SK-N-SH (cell line): ENCODE measurements at regions not wholly inside any gene's neighbourhood (a gene's known extent, or its start where the extent isn't known, plus 50 kb on each side); places are given as distances from the start of the nearest gene placed in this dataset.

Experiments
- CTCF ChIA-PET: fragments of 300-600, 350-600 bp; formaldehyde crosslinking; extraction: SDS; loops from one replicate; lab custom pipeline; 2021; lab: Yijun Ruan, JAX
- POLR2A ChIA-PET: fragments of 350-600 bp; sonication (Branson Sonifier 250); formaldehyde crosslinking; extraction: SDS; loops from one replicate; lab custom pipeline; 2020; ENCODE audit warnings: antibody characterized with exemption, inconsistent platforms; lab: Yijun Ruan, JAX
- DNase-seq: peaks from one replicate; pipeline ENCODE4 v3.0.0; 2012
- H2AFZ ChIP-seq: fragments of 200-600 bp; sonication (generic); 2 replicates; pipeline ENCODE4 v1.8.1; 2016; ENCODE audit warnings: antibody characterized with exemption, mild to moderate bottlenecking, low read depth
- H3F3A ChIP-seq: fragments of 200-600 bp; sonication (generic); replicated peaks from 2 replicates; pipeline ENCODE3; 2016; ENCODE audit warnings: antibody characterized with exemption, mild to moderate bottlenecking; ENCODE audit not compliant: insufficient read depth
- H3K27ac ChIP-seq, 2 experiments: fragments of 200-500 bp in 1 of 2; fragments of 200-600 bp in 1 of 2; sonication (Bioruptor generic) in 1 of 2; sonication (generic), shearing (Covaris generic) in 1 of 2; 2 replicates each; pipeline versions ENCODE4 v1.5.1 to v1.6.1; 2014 to 2016; ENCODE audit warnings: low read depth in 2 of 2, inconsistent platforms in 1 of 2, low read length in 1 of 2, mild to moderate bottlenecking in 1 of 2, mixed read lengths in 1 of 2
- H3K27me3 ChIP-seq: fragments of 200-600 bp; sonication (generic), shearing (Covaris generic); 2 replicates; pipeline ENCODE4 v1.6.1; 2016; ENCODE audit warnings: mixed run types; ENCODE audit not compliant: insufficient read depth
- H3K36me3 ChIP-seq, 2 experiments: fragments of 200-500 bp in 1 of 2; fragments of 200-600 bp in 1 of 2; sonication (Bioruptor generic) in 1 of 2; sonication (generic) in 1 of 2; replicated peaks in 1 of 2; 2 replicates each; pipeline versions ENCODE3 to v1.5.1; 2014 to 2016; ENCODE audit warnings: low read length in 1 of 2, mild to moderate bottlenecking in 1 of 2; ENCODE audit not compliant: insufficient read depth in 2 of 2, control insufficient read depth in 1 of 2
- H3K4me1 ChIP-seq, 2 experiments: fragments of 200-500 bp in 1 of 2; fragments of 200-600 bp in 1 of 2; sonication (Bioruptor generic) in 1 of 2; sonication (generic), shearing (Covaris generic) in 1 of 2; 2 replicates each; pipeline versions ENCODE4 v1.5.1 to v1.6.1; 2014 to 2016; ENCODE audit warnings: low read depth in 1 of 2, low read length in 1 of 2, mixed run types in 1 of 2; ENCODE audit not compliant: insufficient read depth in 2 of 2, control insufficient read depth in 1 of 2
- H3K4me2 ChIP-seq: fragments of 200-600 bp; sonication (generic), shearing (Covaris generic); 2 replicates; pipeline ENCODE4 v1.6.1; 2017; ENCODE audit warnings: mixed run types
- H3K4me3 ChIP-seq, 2 experiments: fragments of 200-500 bp in 1 of 2; fragments of 200-600 bp in 1 of 2; sonication (Bioruptor generic) in 1 of 2; sonication (generic), shearing (Covaris generic) in 1 of 2; 2 replicates each; pipeline versions ENCODE4 v1.5.1 to v1.8.1; 2014 to 2016; ENCODE audit warnings: low read depth in 2 of 2, inconsistent platforms in 1 of 2, low read length in 1 of 2, mild to moderate bottlenecking in 1 of 2, mixed read lengths in 1 of 2, moderate library complexity in 1 of 2
- H3K79me2 ChIP-seq: fragments of 200-600 bp; sonication (generic); 2 replicates; pipeline ENCODE4 v1.8.1; 2017; ENCODE audit warnings: mild to moderate bottlenecking; ENCODE audit not compliant: insufficient read depth
- H3K9ac ChIP-seq: fragments of 200-600 bp; sonication (generic); 2 replicates; pipeline ENCODE4 v1.6.1; 2017; ENCODE audit warnings: mixed run types
- H3K9me2 ChIP-seq: fragments of 200-600 bp; sonication (generic); 2 replicates; pipeline ENCODE4 v1.6.1; 2017; ENCODE audit warnings: mixed run types
- H3K9me3 ChIP-seq: fragments of 200-600 bp; sonication (generic); 2 replicates; pipeline ENCODE4 v1.6.1; 2017; ENCODE audit warnings: mixed run types, mild to moderate bottlenecking, moderate library complexity
- H4K20me1 ChIP-seq: fragments of 200-600 bp; sonication (generic); 2 replicates; pipeline ENCODE4 v1.6.1; 2017; ENCODE audit warnings: mild to moderate bottlenecking, mixed run types; ENCODE audit not compliant: insufficient read depth
- CHD2 ChIP-seq: fragments of 150-350 bp; IDR thresholded peaks from 2 replicates; pipeline ENCODE4 v1.6.1; 2018; ENCODE audit warnings: low read length; ENCODE audit not compliant: partially characterized antibody
- EP300 ChIP-seq, 2 experiments: IDR thresholded peaks; 2 replicates each; pipeline versions ENCODE4 v1.4.0 to v1.6.1; 2012; ENCODE audit warnings: borderline replicate concordance in 1 of 2, low read depth in 1 of 2, low read length in 1 of 2
- EZH2phosphoT487 ChIP-seq: fragments of 200-600 bp; sonication (generic); IDR thresholded peaks from 2 replicates; pipeline ENCODE4 v1.6.1; 2017; ENCODE audit warnings: low read depth, mixed run types, mild to moderate bottlenecking, antibody characterized with exemption, moderate library complexity, borderline replicate concordance
- FOSL2 ChIP-seq: IDR thresholded peaks from 2 replicates; pipeline ENCODE4 v1.4.0; 2012; ENCODE audit warnings: low read depth, mild to moderate bottlenecking, moderate library complexity, borderline replicate concordance
- FOXJ3 ChIP-seq: sonication (generic); formaldehyde crosslinking; IDR thresholded peaks from 2 replicates; pipeline ENCODE4 v1.5.1; 2020; ENCODE audit warnings: mild to moderate bottlenecking, missing genetic modification reagents
- FOXM1 ChIP-seq: IDR thresholded peaks from 2 replicates; pipeline ENCODE4 v1.4.0; 2012; ENCODE audit warnings: low read depth, mild to moderate bottlenecking
- MEF2A ChIP-seq: IDR thresholded peaks from 2 replicates; pipeline ENCODE4 v1.4.0; 2012; ENCODE audit warnings: low read depth, borderline replicate concordance
- MXI1 ChIP-seq: IDR thresholded peaks from 2 replicates; pipeline ENCODE4 v1.6.1; 2012; ENCODE audit warnings: mild to moderate bottlenecking, low read depth, low read length, improper control_type of control experiment
- NFIC ChIP-seq: IDR thresholded peaks from 2 replicates; pipeline ENCODE4 v1.4.0; 2012; ENCODE audit warnings: borderline replicate concordance
- RAD21 ChIP-seq: IDR thresholded peaks from 2 replicates; pipeline ENCODE4 v1.6.1; 2012; ENCODE audit warnings: mild to moderate bottlenecking, low read length
- SMC3 ChIP-seq: IDR thresholded peaks from 2 replicates; pipeline ENCODE4 v1.6.1; 2012; ENCODE audit warnings: low read depth, low read length, improper control_type of control experiment
- TEAD4 ChIP-seq: IDR thresholded peaks from 2 replicates; pipeline ENCODE4 v1.4.0; 2012; ENCODE audit warnings: mild to moderate bottlenecking, borderline replicate concordance; ENCODE audit not compliant: insufficient read depth
- YY1 ChIP-seq: IDR thresholded peaks from 2 replicates; pipeline ENCODE4 v1.4.0; 2012; ENCODE audit warnings: low read depth, mild to moderate bottlenecking
- WGBS: methylation state at CpG from one replicate; pipeline ENCODE4 v1.1.6; 2017; ENCODE audit warnings: low lambda C conversion rate; 5-methylcytosine and 5-hydroxymethylcytosine counted together
- TF ChIP-seq, protein P1 (sequence below): IDR thresholded peaks from 2 replicates; pipeline ENCODE4; 2012
- TF ChIP-seq, protein P2 (sequence below): IDR thresholded peaks from 2 replicates; pipeline ENCODE4 v1.4.0; 2012; ENCODE audit warnings: low read depth, borderline replicate concordance
- TF ChIP-seq, protein P3 (sequence below): fragments of 200-600 bp; sonication (generic); IDR thresholded peaks from 2 replicates; pipeline ENCODE4 v1.6.1; 2017; ENCODE audit warnings: antibody characterized with exemption, mild to moderate bottlenecking, moderate library complexity

GRCh38 chr2:173716458-173717052 lies 248.6 kb downstream of the SP3 start:
- ChIA-PET POLR2A (no interaction called here), CTCF (no interaction called here)
- Histone ChIP-seq H3K9me2 (no peaks in the 10 kb centered on the region), H3K27me3 (no peaks in the 10 kb centered on the region; the same call in 1 of the 2 replicates), H3K4me2 (no peak overlapping the region), H3K4me3 (no peak overlapping the region), H2AFZ (no peak overlapping the region), H3K9me3 (no peaks in the 10 kb centered on the region), H3K79me2 (no peaks in the 10 kb centered on the region), H3K36me3 (no peaks in the 10 kb centered on the region), H3K4me1 (no peaks in the 10 kb centered on the region; a peak in 1 of 4 replicates), H4K20me1 (no peaks in the 10 kb centered on the region), H3K9ac (no peak overlapping the region), H3K27ac (no peak overlapping the region), H3F3A (no peaks in the 10 kb centered on the region)
- TF ChIP-seq TEAD4, result no peak
- TF ChIP-seq MXI1, result no peak
- TF ChIP-seq SMC3, result no peak
- no peak for TF ChIP-seq FOXJ3 (CRISPR knock-in tag)
- no peak for TF ChIP-seq YY1
- no peak for TF ChIP-seq NFIC
- TF ChIP-seq, protein P1, sequence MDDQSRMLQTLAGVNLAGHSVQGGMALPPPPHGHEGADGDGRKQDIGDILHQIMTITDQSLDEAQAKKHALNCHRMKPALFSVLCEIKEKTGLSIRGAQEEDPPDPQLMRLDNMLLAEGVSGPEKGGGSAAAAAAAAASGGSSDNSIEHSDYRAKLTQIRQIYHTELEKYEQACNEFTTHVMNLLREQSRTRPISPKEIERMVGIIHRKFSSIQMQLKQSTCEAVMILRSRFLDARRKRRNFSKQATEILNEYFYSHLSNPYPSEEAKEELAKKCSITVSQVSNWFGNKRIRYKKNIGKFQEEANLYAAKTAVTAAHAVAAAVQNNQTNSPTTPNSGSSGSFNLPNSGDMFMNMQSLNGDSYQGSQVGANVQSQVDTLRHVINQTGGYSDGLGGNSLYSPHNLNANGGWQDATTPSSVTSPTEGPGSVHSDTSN, result no peak
- 0% methylated on average over 1 of the region's 1 CpG for whole genome bisulfite sequencing
- DNase-seq, result no peak

DNA sequence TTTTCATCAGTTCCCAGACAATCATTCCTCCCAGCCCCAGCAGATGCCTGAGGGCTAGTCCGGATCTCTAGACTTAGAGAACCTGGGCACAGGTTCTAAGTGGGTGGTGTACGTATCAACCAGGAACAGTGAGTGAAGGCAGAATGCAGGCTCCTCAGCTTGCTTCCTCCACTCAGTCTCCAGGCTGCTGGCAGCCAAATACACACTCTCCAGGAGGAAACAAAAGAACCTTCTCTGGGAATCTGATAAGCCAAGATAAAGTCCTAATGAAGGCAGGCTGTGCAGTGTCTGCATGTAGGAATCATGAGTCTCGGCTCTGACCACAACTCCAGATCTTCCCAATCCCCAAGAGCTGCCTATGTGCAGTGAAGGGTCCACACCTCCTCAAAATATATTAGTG lies 245.7 kb downstream of the SP3 start:
- WGBS, result 40% methylated on average over 3 of the region's 3 CpGs
- no peaks in the 10 kb centered on the region; a peak in 1 of 4 replicates for H3K4me1 ChIP-seq
- no peaks in the 10 kb centered on the region; the same call in 1 of the 2 replicates for H3K27me3 ChIP-seq
- H4K20me1 ChIP-seq, result no peaks in the 10 kb centered on the region
- POLR2A ChIA-PET, result no interaction called here
- H3K4me3 ChIP-seq, result no peak overlapping the region
- no peaks in the 10 kb centered on the region for H3K9me2 ChIP-seq
- no peaks in the 10 kb centered on the region for H3K36me3 ChIP-seq
- no peaks in the 10 kb centered on the region for H3K79me2 ChIP-seq
- no peak for DNase-seq
- CTCF ChIA-PET, result no interaction called here
- H3K4me2 ChIP-seq, result no peak overlapping the region
- no peak overlapping the region for H2AFZ ChIP-seq
- no peak overlapping the region for H3K27ac ChIP-seq
- no peaks in the 10 kb centered on the region for H3F3A ChIP-seq
- H3K9me3 ChIP-seq, result no peaks in the 10 kb centered on the region
- no peak overlapping the region for H3K9ac ChIP-seq
- no peak for TF ChIP-seq FOXM1
- TF ChIP-seq NFIC, result no peak
- TF ChIP-seq EP300 (IDR thresholded peaks at IDR 0.05; ENCODE audit: borderline replicate concordance in 1 of 2, low read depth in 1 of 2, low read length in 1 of 2), result no peak
- TF ChIP-seq RAD21, result no peak
- TF ChIP-seq CHD2, result no peak
- TF ChIP-seq MEF2A, result no peak
- no peak for TF ChIP-seq EZH2phosphoT487
- TF ChIP-seq FOSL2, result no peak
- TF ChIP-seq, protein P2, sequence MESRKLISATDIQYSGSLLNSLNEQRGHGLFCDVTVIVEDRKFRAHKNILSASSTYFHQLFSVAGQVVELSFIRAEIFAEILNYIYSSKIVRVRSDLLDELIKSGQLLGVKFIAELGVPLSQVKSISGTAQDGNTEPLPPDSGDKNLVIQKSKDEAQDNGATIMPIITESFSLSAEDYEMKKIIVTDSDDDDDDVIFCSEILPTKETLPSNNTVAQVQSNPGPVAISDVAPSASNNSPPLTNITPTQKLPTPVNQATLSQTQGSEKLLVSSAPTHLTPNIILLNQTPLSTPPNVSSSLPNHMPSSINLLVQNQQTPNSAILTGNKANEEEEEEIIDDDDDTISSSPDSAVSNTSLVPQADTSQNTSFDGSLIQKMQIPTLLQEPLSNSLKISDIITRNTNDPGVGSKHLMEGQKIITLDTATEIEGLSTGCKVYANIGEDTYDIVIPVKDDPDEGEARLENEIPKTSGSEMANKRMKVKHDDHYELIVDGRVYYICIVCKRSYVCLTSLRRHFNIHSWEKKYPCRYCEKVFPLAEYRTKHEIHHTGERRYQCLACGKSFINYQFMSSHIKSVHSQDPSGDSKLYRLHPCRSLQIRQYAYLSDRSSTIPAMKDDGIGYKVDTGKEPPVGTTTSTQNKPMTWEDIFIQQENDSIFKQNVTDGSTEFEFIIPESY, result no peak
- TF ChIP-seq, protein P3, sequence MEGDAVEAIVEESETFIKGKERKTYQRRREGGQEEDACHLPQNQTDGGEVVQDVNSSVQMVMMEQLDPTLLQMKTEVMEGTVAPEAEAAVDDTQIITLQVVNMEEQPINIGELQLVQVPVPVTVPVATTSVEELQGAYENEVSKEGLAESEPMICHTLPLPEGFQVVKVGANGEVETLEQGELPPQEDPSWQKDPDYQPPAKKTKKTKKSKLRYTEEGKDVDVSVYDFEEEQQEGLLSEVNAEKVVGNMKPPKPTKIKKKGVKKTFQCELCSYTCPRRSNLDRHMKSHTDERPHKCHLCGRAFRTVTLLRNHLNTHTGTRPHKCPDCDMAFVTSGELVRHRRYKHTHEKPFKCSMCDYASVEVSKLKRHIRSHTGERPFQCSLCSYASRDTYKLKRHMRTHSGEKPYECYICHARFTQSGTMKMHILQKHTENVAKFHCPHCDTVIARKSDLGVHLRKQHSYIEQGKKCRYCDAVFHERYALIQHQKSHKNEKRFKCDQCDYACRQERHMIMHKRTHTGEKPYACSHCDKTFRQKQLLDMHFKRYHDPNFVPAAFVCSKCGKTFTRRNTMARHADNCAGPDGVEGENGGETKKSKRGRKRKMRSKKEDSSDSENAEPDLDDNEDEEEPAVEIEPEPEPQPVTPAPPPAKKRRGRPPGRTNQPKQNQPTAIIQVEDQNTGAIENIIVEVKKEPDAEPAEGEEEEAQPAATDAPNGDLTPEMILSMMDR, result no peak
